22Rv1 (cell line): ENCODE measurements at regions not wholly inside any gene's neighbourhood (a gene's known extent, or its start where the extent isn't known, plus 50 kb on each side); places are given as distances from the start of the nearest gene placed in this dataset.

Source experiments
- H3K27ac ChIP-seq: fragments of 450-650 bp; 2 replicates; pipeline ENCODE4 v1.5.1; 2017
- ZFX ChIP-seq: fragments of 450-650 bp; IDR thresholded peaks from 2 replicates; pipeline ENCODE4 v1.6.1; 2017; ENCODE audit warnings: antibody characterized with exemption, borderline replicate concordance
- TF ChIP-seq, protein P1 (sequence below): fragments of 450-650 bp; IDR thresholded peaks from 2 replicates; pipeline ENCODE4 v1.5.1; 2017; ENCODE audit warnings: mild to moderate bottlenecking

DNA sequence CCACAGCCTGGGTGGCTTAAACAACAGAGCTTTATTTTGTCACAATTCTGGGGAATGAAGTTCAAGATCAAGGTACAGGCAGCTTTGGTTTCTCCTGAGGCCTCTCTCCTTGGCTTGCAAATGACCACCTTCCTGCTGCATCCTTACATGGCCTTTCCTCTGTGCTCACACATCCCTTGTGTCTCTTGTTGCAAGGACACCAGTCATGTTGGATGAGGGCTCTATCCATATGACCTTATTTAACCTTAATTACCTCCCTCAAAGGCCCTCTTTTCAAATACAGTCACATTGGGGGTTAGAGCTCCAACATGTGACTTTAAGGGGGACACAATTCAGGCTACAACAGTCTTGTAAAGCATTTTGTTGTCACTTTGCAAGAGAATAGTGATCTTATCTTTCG lies 65.0 kb upstream of the PLXNA4 start:
- TF ChIP-seq ZFX, result no peak
- TF ChIP-seq, protein P1, sequence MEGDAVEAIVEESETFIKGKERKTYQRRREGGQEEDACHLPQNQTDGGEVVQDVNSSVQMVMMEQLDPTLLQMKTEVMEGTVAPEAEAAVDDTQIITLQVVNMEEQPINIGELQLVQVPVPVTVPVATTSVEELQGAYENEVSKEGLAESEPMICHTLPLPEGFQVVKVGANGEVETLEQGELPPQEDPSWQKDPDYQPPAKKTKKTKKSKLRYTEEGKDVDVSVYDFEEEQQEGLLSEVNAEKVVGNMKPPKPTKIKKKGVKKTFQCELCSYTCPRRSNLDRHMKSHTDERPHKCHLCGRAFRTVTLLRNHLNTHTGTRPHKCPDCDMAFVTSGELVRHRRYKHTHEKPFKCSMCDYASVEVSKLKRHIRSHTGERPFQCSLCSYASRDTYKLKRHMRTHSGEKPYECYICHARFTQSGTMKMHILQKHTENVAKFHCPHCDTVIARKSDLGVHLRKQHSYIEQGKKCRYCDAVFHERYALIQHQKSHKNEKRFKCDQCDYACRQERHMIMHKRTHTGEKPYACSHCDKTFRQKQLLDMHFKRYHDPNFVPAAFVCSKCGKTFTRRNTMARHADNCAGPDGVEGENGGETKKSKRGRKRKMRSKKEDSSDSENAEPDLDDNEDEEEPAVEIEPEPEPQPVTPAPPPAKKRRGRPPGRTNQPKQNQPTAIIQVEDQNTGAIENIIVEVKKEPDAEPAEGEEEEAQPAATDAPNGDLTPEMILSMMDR, result no peak
- H3K27ac ChIP-seq, result no peak overlapping the region

DNA sequence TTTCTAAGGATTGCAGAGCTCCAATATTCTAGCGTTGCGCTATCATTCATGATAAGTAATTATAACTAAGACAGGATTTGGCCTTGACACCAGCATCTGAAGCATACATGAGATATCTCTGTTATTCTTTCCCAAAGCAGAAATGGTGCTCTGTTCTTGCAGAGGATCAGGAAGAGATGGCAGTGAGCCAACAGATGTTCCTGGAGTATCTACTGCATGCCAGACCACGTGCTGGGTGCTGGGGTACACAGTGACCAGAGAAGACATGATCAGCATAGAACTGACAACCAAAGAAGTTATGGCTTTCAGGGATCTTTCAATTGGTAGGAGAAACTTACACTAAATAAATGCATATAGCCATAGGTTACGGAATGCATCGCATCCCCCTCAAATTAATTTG lies 63.7 kb upstream of the PLXNA4 start:
- TF ChIP-seq, protein P1, result no peak
- no peak overlapping the region for H3K27ac ChIP-seq

- no peak for TF ChIP-seq ZFX
- TF ChIP-seq, protein P1, result no peak
- H3K27ac ChIP-seq, result no peak overlapping the region
These were observed 61.7 kb upstream of the PLXNA4 start for GRCh38 chr7:132638000-132638399.

GRCh38 chr7:132636581-132636980 lies 60.3 kb upstream of the PLXNA4 start:
- TF ChIP-seq, protein P1, result no peak

GRCh38 chr7:132635127-132635526 lies 58.9 kb upstream of the PLXNA4 start:
- H3K27ac ChIP-seq, result no peak overlapping the region
- TF ChIP-seq, protein P1, result no peak
- no peak for TF ChIP-seq ZFX

More at GRCh38 chr7:132636581-132636980, 60.3 kb upstream of the PLXNA4 start:
- no peak overlapping the region for H3K27ac ChIP-seq

- H3K27ac ChIP-seq, result no peak overlapping the region
- TF ChIP-seq ZFX, result no peak
- TF ChIP-seq, protein P1, result no peak
These were observed 54.6 kb upstream of the PLXNA4 start for GRCh38 chr7:132630834-132631233.
